Astrocyte of the hippocampus (primary cell): ENCODE measurements at regions not wholly inside any gene's neighbourhood (a gene's known extent, or its start where the extent isn't known, plus 50 kb on each side); places are given as distances from the start of the nearest gene placed in this dataset.

ENCODE experiments used
- DNase-seq: peaks from one replicate; pipeline ENCODE4 v3.0.0; 2011; ENCODE audit warnings: low read depth, low spot score

DNA sequence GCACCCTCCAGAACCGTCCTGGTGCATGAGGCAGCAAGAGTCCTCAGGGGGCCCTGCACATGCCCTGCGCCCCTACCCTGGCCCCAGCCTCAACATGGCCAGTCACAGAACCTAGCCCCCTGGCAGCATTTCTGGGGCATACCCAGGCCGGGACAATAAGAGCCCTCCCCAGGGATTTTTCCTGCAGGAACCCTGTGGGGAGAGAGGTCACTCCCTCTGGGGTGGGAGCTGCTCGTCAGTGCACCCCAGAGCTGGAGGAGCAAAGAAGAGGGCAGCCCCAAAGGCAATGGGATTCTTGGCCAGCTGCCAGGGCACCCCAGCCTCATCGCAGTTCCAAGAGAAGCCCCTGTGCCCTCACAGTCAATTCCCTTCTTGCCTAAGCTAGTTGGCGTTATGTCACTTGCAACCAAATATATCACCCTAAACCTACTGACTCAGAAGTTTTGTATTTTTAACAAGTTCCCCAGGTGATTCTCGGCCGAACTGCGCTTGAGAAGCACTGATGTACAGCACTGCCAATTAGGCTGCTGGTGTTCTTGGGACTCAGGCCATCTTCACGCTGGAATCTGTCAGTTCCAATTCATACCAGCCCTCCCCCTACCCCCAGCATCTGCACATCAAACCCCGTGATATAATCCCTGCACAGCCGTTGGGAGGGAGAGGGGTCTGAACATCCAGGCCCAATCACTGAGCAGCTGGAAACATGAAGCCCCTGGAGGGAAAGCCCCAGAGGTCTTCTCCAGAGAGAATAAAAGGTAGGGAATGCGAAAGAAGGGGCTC is 87.5 kb upstream of the PRR20G start:
- no peak for DNase-seq

DNA sequence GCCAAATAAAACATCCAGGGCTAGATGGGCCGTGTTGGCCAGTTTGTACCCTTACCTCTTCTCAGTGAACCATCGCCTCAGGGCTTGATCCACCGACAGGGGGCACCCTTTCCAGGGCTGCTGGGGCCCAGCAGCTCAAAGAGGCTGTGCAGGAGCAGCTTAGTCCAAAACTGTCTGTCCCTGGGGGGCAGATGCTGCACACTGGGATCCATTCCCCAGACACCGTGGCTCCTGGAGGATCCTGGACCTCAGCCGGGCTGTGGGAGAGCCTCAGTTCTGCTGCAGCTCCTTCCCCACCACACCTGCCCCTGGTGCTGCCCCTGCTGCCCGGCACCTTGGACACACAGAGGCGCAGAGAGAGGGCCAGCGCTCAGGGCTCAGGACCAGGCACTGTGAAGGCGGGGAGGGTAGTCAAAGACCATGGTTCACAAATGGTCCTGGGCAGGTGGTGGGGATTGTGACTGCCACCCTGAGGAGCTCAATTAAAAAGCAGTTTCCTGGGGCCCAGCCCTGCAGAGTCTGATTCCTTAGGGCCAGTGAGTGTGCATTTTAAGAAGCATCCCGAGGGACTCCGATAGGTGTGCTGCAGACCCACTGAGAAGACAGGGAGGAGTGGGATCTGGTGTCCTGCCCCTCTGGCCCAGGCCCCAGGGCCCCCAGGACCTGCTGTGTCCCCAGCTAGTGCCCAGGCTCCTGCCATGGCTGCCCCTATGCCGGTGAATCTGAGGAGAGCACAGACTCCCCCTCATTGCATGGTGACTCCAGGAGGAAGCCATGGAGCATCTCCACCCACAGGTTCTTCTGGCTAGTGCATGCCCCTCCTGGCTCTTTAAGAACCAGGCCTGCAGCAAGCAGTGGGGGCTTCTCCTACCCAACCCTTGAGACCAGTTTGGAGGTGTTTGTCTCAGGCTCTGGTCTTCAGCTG is 86.5 kb upstream of the PRR20G start:
- DNase-seq: no peak

DNA sequence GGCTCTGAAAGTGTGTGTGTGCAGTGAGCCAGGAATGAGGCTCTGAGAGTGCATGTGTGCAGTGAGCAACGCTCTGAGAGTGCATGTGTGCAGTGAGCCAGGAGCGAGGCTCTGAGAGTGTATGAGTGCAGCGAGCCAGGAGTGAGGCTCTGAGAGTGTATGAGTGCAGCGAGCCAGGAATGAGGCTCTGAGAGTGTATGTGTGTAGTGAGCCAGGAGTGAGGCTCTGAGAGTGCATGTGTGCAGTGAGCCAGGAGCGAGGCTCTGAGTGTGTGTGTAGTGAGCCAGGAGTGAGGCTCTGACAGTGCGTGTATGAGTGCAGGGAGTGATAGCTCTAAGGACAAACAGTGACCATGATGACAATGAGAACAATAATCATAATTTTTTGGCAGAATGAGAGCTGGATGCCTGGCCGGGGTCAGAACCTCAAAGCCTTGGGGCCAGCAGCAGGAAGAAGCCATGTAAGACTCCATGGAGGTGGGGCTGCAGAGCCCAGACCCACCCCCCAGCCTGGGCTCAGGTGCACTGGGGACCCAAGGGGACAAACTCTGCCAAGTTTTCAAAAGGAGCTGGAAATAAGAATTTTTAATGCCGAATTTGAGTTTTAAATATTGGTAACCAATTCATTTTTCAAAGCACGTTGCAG is 85.7 kb upstream of the PRR20G start:
- DNase-seq: no peak

DNA sequence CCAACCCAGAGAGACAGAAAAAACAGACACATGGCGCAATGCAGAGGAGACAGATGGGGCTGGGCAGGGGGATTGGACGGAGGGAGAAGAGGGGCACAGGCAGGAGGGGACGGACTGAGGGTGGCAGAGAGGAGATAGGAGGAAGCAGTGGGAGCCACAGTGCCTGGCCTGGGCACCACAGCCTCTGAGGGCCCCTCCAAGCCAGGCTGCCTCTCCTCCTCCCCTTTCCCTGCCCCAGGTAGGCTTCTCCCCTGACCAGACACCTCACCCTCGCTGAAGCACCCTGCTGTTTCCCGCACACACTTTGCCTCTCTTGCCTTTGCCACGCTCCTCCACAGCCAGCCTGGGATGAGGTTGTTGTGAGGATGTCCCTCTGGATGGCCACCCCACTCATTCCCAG is 84.0 kb upstream of the PRR20G start:
- no peak for DNase-seq

DNA sequence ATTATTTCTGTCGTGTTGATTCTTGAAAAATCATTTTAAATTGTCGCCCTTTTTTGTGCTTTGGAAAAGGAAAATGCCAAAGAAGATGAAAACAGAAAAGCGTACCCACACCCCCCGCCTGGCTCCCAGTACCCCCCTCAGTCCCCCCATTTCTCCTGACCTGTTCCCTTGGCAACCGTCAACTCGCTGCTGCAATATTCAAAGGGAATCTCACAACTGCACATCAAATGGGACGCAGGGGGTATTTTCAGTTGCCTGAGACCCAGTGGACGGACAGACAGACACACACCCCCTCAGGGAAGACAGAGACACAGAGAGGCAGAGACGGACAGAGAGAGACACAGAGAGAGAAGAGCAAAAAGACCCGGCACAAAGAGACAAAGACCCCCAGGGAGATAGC is 83.5 kb upstream of the PRR20G start:
- no peak for DNase-seq

DNA sequence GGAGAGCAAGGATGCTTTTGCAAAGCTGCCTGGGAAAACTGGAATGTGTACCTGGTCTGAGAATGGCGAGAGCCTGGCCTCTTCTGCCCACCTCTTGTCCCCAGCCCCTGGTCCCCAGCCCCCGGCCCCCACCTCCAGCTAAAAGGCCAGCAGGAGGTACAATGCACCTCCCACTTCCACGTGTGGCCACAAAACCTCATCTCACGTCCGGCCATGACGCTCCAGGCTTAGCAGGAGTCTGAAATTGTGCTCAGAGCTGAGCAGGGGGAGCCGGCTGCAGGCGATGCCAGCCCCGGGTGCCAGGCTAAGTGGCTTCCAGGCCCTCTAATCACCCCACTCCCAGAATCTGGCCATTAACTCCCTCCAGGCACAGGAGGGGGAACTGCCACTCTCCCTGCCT is 83.1 kb upstream of the PRR20G start:
- DNase-seq: no peak

DNA sequence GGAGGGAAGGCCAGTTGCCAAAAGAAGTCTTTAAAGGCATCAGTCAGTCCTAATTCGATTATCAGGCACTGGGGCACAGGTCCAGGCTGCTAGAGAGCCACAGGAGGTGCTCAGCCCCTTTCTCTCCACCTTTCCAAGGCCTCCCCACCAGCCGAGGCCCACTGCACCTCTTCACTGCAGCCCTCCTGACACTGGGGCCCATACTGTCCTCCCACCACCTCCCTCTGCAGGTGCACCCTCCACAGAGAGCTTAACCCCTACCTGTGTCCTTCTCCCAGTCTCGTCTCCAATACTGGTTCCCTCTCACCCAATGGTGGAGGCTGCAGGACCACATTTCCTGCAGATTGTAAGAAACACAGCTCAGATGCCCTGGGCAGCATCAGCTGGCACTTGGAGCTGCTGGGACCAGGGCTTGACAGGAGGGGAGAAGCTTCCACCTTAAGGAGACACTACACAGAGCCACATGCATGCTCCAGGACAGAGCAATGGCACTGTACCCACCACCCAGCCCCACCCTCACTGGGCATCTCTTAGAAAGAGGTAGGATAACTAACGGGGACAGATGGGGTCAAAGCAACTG is 81.6 kb upstream of the PRR20G start:
- no peak for DNase-seq

DNA sequence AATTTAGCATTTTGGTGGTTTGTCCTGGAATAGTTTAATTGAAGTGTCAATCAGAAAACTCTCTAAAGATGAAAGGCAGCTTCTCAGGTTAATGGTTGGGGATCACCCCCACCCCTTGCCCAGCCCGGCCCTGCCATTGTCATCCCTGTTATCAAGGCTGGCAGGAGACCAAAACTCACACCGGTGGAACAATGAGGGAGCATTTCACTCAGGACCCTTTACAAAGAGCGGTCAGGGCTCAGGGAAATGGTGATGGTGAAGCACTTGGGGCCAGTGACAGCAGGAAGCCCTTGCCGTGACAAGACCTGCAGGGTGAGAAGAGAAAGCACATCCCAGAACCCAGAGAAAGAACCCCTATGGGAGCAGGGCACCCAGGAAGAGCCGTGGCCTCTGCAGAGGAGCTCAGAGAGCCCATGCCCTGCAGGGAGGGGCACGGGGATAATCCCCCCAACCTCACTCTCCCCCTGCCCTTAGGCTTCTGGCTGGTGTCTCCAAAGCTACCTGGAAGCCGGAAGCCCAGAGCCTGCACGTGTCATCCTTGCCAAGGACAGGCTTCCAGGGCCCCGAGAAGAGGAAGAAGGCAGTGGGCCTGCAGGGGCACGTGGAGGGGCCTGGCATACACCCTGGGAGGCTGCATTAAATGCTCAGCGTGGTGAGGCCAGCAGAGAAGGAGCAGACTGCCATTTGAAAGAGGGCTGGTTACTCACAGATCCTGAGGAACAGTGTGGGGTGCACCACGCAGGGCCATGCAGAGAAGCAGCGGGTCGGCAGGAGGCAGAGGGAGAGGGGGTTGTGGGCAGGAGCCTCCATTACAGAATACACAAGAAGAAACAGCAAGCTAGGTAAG is 80.6 kb upstream of the PRR20G start:
- DNase-seq: no peak

DNA sequence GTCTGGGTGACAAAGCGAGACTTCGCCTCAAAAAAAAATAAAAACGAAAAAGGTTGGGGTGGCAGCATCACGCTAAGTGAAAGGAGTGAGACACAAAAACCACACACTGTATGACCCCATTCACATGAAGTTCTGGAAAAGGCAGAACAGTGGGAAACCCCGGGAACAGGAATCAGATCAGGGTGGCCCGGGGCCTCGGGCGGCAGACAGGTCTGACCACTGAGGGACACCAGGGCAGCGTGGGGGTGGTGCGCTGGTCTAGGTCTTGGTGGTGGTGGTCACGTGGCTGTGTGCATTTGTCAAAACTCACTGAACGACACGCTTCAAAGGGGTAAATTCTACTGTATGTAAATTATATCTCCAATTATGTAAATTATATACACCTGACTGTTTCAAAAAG is 79.7 kb upstream of the PRR20G start:
- no peak for DNase-seq

DNA sequence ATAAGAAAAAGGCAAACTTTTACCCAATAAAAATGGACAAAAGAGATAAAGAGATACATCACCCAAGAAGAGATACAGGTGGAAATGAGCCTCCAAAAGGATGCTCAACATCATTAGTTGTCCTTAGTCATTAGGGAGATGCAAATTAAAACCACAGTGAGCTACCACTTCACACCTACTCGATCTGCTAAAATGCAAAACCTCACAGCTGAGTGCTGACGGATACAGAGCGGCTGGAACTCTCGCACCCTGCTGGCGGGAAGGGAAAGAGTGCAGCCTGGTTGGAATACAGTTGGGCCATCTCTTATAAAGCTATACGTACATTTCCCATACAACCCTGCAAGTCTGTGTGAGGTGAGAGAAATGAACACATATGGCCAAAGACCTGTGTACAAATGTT is 78.5 kb upstream of the PRR20G start:
- DNase-seq: no peak

DNA sequence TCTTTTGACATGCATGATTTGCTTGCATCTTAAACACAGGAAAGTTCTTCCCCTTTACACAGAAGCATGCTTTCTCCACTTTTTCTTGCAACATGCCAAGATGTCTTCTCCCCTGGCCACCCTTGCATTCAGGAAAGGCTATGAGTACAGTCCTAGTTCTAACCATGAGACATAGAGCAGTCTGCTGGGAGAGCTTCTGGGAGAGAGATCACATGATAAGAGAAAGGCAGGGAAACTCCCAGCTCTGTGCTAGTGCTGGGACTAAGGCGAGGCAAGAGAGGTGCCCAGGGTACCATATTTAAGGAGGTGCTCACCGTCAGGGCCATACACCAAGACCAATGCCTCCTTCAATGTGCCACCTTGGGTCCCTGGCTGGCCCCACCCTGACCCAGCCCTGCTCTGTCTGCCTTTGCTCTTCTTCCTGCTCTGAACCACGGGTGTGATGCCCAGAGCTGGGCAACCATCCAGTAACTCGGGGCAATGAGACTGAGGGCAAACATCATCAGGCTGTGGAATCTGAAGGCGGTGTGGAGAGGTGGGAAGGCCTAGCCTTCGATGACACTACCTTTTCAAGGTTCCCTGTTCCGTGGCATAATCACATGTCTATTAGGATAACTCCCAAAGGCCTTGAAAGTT is 77.4 kb upstream of the PRR20G start:
- DNase-seq: no peak

DNA sequence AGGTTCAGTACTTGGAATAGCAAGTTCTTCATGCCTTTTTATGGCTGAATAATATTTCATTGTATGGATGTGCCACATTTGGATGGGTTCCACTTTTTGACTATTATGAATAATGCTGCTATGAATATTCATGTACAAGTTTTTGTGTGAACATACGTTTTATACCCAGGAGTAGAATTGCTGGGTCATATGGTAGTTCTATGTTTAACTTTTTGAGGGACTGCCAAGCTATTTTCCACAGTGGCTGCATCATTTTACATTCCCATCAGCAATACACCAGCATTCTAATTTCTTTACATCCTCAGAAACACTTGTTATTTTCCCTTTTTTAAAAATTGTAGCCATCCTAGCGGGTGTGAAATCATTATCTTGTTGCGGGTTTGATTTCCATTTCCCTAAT is 76.0 kb upstream of the PRR20G start:
- DNase-seq: no peak

DNA sequence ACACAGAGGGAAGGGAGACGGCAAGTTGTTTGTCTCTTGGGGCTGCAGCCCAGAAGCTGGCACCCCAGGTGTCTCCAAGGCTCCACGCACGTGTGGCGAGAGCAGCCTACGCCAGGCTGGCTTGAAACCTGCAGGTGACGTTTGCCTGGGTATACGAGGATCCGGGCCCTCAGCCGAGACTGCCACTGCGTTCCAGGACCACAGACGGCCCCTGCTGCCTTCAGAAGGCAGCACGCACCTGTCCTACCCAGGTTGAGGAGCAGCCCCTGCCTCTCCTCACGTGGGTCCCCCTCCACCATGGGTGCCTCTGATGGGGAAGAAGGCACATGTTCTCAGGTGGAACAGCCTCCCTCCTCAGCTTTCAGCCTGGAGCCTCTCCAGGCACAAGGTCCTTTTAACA is 75.3 kb upstream of the PRR20G start:
- DNase-seq: no peak

DNA sequence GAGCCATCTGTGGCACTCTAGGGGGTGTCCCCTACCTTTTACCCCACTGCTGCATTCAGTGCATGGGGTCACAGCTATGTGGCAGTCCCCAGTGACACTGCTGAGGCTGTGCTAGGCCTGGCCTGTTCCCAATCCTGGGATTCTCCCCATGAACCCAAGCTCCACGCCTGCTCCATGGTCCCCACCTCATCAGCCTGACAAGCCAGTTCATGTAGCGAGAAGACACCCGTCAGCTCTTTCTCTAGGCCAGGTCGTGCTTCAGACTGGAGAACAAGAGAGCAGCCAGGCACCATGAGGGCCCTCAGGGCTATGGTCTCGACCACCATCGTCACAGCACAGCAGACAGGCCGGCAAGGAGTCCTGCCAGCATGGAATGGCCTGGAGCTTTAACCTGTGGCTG is 72.8 kb upstream of the PRR20G start:
- no peak for DNase-seq

DNA sequence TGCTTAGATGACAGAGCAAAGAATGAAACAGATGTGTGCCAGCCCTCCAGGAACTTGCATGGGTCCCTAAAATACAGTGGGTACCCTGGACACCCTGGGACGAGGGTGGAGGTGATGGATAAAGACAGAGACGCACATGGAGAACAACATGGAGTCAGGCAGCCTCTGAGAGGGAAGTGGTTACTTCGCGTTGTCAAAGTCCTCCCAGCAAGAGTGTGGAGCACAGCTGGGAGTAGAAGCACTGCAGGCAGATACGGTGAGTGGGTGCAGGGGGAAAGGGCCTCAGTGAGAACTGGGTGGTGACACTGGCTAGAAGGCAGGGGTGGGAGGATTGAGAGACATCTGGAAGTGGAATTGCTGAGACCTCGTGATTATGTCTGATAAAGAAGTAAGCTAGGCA is 70.8 kb upstream of the PRR20G start:
- no peak for DNase-seq

DNA sequence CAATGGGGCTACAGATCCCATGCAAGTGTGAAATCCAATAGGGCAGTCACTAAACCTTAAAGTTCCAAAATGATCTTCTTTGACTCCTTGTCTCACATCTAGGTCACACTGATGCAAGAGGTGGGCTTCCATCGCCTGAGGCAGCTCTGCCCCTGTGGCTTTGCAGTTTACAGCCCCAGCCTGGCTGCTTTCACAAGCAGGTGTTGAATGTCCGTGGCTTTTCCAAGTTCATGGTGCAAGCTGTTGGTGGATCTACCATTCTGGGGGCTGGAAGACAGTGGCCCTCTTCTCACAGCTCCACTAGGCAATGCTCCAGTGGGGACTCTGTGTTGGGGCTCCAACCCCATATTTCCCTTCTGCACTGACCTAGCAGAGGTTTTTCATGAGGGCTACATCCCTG is 68.5 kb upstream of the PRR20G start:
- DNase-seq: no peak

DNA sequence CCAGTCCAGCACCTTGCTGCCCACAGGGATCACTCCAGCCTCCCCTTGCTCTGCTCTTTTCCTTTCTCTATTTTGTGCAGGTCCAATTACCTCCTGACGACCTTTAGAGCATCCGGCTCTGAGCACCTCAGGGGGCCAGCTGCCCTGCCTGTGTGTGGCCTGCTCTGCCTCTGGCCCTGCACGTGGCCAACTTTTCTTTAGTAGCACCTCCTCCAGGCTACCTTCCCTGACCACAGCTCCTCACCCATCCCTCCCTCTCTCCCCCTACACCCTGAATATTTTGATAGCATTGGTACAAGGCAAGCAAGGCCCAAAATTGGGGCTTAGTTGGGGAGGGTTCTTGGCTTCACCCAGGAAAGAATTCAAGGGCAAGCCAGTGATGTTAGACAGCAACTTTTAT is 66.9 kb upstream of the PRR20G start:
- no peak for DNase-seq

DNA sequence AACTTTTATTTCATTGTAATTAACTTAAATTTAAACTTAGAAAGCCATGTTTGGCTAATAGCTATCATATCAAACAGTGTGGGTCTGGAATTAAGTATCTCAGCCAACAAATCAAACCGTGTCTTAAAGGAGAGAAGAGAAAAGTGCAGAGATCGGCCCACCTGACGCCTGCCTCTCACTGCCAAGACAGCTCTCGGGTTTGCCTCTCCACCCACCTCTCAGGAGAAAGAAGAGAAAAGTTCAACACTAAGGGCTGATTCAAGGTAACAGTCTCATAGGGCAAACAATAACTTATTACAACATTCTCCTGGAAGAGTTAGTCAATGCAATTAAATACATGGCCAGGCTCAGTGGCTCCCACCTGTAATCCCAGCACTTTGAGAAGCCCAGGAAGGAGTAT is 64.8 kb upstream of the PRR20G start:
- no peak for DNase-seq

DNA sequence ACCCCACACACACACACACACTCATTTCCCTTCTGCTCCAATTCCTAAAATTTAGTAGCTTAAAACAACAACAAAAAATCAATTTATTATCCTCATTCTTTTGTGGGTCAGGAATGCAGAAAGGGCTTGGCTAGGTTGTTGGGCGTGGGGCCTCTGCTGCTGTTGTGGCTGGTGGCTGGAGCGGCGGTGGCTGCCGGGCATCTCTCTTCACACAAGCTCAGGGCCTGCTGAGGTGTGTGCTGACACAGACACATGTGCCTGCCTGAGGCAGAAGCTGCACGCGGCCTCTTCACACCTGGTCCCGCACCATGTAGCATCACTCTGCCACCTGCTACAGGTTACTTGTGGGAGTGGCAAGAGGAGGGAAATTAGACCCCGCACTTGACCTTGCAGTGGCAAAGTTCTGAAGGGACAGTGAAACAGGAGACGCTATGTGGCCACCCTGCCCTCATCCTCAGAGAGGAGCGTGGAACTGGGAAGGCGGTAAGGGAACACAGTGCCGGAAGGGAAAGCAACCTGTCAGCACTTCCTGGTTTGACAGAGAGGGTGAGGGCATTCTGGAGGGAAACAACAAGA is 64.0 kb upstream of the PRR20G start:
- no peak for DNase-seq

DNA sequence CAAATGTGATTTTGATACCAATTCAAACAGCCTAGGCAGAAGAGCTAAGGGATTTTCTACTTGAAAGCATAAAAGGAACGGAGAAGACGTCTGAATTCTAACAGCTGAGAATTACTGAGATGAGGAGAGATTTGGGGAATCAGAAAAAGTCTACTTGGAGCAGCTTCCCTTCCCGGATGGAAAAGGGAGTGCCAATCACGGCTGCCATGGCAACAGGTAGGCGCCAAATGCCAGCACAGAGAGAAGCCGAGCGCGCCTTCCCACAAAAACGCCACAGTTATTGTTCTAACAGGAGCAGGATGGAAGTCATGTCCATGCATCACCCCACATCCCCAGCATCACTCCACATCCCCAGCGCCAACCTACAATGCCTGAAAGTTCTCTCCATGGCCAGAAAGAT is 63.5 kb upstream of the PRR20G start:
- no peak for DNase-seq
